ENCODE measurements at regions not wholly inside any gene's neighbourhood (a gene's known extent, or its start where the extent isn't known, plus 50 kb on each side); places are given as distances from the start of the nearest gene placed in this dataset.

GRCh38 chr19:33898062-33898677, 101.5 kb downstream of the KCTD15 start:
- no peak for DNase-seq (ENCODE audit: low spot score)

DNA sequence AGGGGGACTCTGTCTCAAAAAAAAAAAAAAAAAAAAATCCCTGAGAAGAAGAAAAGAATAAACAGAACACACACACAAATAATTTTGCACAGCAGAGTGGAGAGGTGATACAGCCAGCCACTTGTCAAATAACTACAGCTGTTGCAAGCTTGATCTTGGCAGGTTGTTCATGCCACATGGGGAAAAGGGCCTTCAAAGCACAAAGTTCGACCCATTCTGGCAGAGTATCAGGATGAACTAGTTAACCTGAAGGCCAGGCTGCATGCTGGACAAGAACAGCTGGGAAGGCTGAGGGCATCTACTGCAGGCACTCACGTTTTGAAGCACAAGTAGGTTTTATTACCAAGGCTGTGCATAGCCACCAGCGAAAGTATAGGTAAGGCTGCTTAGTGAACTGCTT, 104.1 kb downstream of the KCTD15 start:
- no peak for DNase-seq (ENCODE audit: low spot score)

- no peak for DNase-seq (ENCODE audit: low spot score)
Observed at GRCh38 chr19:33902395-33902794, 105.7 kb downstream of the KCTD15 start.

DNA sequence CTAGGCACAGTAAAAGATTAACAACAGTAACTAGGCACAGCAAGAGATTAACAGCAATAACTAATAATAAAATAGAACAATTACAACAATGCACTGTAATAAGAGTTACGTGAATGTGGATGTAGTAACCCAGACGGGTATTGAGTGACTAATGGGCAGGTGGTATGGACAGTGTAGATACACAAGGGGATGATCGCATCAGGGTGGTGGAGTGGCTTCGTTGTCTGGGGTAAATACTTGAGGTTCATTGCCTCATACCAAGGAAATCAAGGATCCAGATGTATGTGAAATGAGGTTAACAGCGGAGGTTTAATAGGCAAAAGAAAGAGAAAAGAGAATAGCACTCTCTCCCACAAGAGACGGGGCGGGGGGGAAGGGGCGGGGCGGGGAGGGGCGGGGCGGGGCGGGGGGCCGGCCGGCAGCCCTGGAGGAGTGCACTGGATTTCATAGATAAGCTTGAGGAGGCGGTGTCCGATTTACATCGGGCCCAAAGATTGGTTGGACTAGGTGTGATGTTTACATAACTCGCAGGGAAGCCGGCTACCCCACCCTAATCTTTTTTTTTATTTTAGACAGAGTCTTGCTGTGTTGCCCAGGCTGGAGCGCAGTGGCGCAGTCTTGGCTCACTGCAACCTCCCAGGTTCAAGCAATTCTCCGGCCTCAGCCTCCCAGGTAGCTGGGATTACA, 106.3 kb downstream of the KCTD15 start:
- DNase-seq (ENCODE audit: low spot score): no peak

DNA sequence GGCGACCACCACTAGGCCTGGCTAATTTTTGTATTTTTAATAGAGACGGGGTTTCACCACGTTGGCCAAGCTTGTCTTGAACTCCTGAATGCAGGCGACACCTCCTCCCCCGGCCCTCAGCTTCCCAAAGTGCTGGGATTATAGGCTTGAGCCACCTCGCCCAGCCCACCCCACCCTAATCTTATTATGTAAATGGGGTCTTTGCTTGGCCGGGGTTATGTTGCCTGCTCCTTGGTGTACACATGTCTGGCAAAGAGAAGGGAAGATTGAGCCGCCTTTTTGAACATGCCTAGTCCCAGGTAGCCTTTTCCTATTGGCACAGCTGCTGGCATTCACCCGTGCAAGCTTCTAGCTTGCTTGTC, 106.8 kb downstream of the KCTD15 start:
- DNase-seq (ENCODE audit: low spot score): no peak

DNA sequence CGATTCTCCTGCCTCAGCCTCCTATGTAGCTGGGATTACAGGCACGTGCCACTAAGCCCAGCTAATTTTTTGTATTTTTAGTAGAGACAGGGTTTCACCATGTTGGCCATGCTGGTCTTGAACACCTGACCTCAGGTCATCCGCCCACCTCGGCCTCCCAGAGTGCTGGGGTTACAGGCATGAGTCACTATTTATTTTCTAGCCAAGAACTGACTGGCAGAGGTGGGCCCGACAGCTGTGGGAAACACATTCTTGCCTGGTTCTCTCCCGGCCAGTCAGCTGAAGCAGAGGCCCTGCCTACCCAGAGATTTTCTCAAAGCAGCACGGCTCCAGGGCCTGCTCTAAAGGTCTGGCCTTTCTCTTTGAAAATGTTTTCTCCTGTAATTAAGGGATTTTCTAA, 108.0 kb downstream of the KCTD15 start:
- DNase-seq (ENCODE audit: low spot score): peak; percentile 61

DNA sequence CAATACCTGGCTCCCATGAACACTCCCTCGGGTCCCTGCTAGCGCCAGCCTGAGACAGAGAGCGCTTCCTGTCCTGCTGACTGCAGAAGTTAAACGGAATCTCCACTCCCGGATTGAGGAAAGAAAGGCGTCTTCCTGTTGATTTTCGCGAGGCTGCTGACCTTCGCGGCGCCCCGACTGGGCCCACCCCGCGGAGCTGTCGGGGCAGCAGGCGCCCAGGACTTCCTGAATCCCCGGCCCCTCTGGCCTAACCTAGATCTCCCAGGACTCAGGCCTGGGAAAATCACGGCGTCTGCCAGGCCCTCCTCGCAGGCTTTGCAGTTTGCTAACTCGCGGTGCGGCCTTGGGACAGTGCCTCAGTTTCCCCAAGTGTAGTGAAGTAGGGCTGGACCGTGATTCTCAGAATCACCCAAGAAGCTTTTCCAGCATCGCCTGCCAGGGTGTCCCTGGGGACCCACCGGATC, 108.8 kb downstream of the KCTD15 start:
- DNase-seq (ENCODE audit: low spot score): no peak

DNA sequence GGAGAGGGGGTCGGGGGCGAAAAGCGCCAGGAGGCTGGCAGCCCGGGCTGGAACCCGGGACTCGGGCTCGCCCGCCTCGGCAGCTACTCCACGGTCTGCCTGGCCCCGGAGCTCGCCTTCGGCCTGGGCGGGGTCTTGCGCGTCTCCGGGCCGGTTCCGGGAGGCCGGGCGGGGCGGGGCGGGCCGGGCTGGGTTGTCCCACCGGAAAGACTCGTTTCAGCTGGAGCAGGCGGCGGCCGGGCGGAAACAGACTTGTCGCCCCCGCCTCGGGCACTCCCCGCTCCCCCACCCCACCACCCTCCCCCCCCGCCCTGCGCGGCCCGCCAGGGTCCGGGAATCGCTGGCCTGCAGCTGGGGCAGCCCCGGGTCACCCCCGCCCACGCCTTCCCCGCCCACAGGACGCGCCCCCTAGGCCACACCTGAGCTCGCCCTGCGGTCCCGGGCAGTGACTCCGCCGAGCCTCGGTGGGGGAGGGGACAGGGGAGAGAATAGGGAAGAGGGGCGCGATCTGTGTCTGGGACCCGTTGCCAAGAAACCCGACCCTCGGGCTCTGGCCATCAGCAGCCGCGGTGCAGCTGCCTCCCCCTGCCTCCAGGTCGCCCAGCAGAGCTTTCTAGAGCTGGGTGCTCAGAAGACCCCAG, 109.4 kb downstream of the KCTD15 start:
- peak; percentile 90 for DNase-seq (ENCODE audit: low spot score)

DNA sequence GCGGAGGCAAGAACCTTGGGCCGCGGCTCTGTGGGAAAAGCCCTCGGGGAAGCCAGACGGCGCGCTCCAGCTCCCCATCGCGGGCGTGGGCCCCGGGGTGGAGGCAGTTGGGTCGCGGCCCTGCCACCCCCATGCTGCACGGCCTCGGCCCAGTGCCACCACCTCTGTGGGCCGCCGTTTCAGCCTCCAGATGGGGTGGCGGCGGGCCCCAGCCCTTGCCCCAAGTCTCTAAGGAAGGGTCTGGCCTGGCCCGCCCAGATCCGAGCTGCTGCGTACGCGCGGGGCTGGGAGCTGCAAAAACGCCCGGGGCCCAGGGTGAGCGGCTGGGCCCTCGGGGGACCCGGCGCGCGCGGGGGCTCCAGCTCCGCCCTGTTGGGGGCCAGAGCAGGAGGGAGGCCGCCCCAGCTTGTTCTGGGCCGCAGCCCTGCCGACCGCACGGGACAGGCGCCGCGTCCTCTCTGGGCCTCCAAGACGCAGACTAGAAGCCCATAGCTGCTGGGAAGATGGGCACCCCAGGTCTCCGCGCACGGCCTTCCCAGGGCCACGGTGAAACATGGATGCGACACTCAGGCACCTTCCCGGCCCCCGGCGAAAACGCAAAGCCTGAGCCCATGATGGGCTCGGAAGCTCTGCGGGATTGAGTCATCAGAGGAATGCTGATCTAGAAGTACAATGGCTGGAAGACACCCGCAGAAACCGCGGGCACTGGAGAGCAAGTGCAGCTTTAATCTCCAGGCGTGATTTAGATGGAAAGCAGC, 110.1 kb downstream of the KCTD15 start:
- peak; percentile 48 for DNase-seq (ENCODE audit: low spot score)

DNA sequence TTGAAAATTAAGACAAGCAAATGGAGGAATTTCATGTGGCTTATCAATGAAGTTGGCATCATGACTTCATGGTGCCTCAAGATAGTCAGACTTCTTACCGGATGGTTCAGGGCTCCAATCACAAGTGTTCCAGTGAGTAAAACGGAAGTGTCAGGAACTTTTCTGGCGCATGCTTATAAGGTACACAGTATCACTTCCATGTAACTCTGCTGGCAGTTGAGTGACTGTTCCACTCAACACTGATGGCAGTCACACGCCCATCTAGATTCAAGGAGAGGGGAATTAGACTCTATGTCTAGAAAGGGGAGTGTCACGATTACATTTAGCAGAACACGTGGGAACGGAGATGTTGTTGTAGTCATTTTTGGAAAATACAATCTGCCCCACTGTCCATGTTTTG, 114.3 kb downstream of the KCTD15 start:
- DNase-seq (ENCODE audit: low spot score): no peak

DNA sequence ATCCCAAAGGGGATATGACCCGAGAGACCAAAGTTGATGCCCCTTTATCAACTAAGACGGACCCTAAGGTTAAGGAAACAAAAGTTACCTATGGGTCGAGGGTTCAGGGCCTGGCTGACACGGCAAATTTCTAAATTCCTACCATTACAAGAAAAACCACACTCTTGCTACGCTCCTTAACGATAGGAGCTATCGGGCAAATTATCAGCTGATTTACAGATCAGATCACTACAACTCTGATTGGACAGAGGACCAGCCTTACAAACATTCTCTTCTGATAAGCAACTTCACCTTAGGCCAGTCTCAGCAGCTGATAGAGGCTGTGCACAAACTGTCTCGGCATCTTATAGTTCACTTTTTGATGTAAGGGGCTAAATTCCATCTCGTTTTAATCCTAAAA, 117.9 kb downstream of the KCTD15 start:
- DNase-seq (ENCODE audit: low spot score): no peak

DNA sequence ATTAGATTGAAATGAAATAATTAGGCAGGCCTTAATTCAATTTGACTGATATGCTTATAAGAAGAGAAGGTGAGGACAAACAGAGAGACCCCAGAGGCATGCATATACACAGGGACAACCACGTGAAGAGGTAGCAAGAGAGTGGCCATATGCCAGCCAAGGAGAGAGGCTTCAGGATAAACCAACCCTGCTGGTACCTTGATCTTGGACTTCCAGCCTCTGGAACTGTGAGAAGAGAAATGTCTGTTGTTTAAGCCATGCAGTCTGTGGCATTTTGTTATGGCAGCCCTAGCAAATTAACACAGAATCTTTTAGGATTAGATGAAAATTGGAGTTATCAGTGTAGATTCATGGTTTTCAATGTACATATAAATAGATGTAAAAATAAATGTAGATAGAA, 120.1 kb downstream of the KCTD15 start:
- no peak for DNase-seq (ENCODE audit: low spot score)

GRCh38 chr19:33919291-33919690, 122.6 kb downstream of the KCTD15 start:
- DNase-seq (ENCODE audit: low spot score): no peak

DNA sequence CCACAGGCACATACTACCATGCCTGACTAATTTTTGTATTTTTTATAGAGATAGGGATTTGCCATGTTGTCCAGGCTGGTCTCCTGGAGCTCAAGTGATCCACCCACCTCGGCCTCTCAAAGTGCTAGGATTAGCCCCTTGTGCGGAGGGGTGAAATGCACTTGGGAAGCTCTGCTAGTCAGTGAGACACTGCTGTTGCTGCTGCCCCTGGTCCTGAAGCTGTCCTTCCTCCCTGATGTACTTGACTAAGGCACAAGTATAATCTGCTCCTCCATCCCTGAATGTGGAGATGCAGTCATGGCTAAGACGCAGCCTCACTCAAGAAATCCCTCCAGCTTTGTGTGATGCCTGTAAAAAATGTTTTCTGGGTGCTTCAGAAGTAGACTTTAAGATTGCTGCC, 124.5 kb downstream of the KCTD15 start:
- DNase-seq (ENCODE audit: low spot score): no peak

- DNase-seq (ENCODE audit: low spot score): no peak
Observed at GRCh38 chr19:33926306-33926705, 129.6 kb downstream of the KCTD15 start.

- no peak for DNase-seq (ENCODE audit: low spot score)
Observed at GRCh38 chr19:33927789-33928457, 131.3 kb downstream of the KCTD15 start.

- DNase-seq (ENCODE audit: low spot score): no peak
Observed at GRCh38 chr19:33928458-33928950, 131.8 kb downstream of the KCTD15 start.

- DNase-seq (ENCODE audit: low spot score): no peak
Observed at GRCh38 chr19:33933931-33934330, 137.3 kb downstream of the KCTD15 start.

DNA sequence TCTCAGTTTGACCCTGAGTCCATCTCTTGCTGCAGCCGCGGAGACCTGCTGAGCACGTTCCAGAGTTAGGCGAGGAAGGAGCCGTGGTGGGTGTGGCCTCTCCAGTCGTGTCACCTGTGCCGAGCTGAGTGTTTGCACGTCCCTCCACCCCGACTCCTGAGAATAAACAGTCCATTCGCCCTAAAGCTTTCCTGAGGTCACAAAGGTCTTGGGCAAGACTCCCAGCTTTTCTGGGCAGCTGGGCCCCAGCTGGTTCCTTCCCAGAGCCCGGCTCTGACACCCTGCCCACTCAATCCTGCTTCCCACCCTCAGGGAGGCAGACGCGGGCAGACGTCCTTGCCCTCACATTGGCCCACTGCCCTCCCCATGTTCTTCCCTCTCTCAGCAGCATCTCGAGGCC, 142.2 kb downstream of the KCTD15 start:
- no peak for DNase-seq (ENCODE audit: low spot score)

DNA sequence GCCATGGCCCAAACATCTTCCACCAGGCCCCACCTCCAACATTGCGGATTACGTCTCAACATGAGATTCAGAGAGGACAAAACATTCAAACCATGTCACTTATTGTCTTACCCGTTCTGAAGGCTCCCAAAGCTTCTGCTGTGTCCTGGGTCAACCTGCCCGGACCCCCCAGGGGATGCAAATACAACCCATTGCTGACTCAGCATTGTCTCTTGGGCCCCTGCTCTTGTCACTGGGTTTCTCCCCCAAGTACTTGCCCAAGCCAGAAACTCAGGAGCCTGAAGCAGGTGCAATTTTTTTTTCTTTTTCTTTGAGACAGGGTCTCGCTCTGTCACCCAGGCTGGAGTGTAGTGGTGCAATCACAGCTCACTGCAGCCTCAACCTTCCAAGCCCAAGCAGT, 144.5 kb downstream of the KCTD15 start:
- no peak for DNase-seq (ENCODE audit: low spot score)

- peak; percentile 12 for DNase-seq (ENCODE audit: low spot score)
Observed at GRCh38 chr19:33946535-33947264, 150.0 kb downstream of the KCTD15 start.

Measured in ureter (tissue), 1 donor.